Astrocyte (in vitro differentiated cells and primary cell): ENCODE measurements at regions not wholly inside any gene's neighbourhood (a gene's known extent, or its start where the extent isn't known, plus 50 kb on each side); places are given as distances from the start of the nearest gene placed in this dataset.

Experiments
- EZH2 ChIP-seq: IDR thresholded peaks from 2 replicates; pipeline ENCODE4 v1.6.1; 2012; ENCODE audit warnings: mild to moderate bottlenecking, low read length, inconsistent platforms; ENCODE audit not compliant: insufficient read depth
- TF ChIP-seq, protein P1 (sequence below): IDR thresholded peaks from 2 replicates; pipeline ENCODE4 v1.5.1; 2011; ENCODE audit warnings: low read depth, mild to moderate bottlenecking, inconsistent platforms, low read length, moderate library complexity; ENCODE audit not compliant: insufficient read depth

DNA sequence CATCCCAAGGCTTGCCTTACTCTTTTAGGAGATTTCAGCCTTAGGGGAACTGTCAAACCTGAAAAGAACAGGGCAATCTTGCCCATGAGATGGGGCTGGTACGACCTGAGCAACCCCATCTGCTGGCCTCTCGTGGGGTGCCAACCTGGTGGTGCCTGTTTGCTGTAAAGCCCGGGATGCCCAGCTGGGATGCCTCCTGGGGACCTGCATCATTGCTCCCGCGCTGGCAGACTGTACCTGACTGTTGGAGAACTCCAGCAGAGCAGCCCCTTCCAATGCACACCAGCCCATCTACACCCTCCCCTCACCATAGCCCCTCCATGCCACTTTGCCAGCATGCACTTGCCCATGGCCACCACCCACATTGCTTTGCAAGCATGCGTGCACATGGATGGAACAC, 335.7 kb downstream of the RPS29 start:
- TF ChIP-seq EZH2 = no peak
- TF ChIP-seq, protein P1, sequence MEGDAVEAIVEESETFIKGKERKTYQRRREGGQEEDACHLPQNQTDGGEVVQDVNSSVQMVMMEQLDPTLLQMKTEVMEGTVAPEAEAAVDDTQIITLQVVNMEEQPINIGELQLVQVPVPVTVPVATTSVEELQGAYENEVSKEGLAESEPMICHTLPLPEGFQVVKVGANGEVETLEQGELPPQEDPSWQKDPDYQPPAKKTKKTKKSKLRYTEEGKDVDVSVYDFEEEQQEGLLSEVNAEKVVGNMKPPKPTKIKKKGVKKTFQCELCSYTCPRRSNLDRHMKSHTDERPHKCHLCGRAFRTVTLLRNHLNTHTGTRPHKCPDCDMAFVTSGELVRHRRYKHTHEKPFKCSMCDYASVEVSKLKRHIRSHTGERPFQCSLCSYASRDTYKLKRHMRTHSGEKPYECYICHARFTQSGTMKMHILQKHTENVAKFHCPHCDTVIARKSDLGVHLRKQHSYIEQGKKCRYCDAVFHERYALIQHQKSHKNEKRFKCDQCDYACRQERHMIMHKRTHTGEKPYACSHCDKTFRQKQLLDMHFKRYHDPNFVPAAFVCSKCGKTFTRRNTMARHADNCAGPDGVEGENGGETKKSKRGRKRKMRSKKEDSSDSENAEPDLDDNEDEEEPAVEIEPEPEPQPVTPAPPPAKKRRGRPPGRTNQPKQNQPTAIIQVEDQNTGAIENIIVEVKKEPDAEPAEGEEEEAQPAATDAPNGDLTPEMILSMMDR = no peak
